ENCODE measurements at regions not wholly inside any gene's neighbourhood (a gene's known extent, or its start where the extent isn't known, plus 50 kb on each side); places are given as distances from the start of the nearest gene placed in this dataset.

DNA sequence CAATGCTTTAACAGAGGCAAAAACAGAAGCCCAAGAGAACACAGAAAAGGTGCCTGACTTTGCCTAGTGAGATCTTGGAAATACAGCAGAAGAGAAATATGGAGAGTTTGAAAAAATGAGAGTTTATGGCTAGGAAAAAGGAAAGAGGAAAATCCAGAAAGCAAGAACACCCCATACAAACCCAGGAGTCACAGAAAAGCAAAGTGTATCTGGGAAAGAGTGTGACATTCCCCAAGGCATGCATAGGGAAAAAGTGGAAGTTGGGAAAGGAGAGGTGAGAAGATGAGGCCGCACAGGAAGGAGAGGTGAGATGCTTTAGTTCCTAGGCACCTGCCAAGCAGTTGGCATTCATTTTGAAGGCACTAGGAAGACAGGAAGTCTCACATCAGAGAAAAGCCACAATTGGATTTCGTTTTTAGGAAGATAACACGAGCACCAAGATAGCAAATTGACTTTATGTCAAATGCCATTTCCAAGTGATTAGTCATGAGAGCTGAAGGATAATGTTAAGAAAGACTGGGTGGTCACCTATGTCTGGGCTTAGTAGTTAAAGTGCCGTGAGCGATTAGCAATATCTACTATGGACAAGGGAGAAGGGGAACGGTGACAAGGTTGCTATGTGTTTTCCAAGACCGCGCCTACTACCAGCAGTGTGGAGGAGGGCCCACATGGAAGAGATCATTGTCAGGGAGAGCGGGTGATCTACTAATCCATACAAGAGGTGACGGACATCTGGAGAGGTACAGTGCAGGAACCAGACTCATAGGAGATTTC lies 224.1 kb upstream of the PARD3B start:
- Histone ChIP-seq H3K9me3 (ENCODE audit: low read length) (no peaks in the 10 kb centered on the region), H3K4me1 (ENCODE audit: insufficient read depth, low read length) (peaks cover 9% of the 10 kb centered on the region; the same call in 1 of the 2 replicates), H3K79me2 (ENCODE audit: insufficient read depth, low read length) (no peaks in the 10 kb centered on the region), H2AFZ (ENCODE audit: low read length) (no peak overlapping the region), H3K4me3 (replicated peaks in 1 of 3; ENCODE audit: insufficient read depth in 1 of 3, low read depth in 2 of 3, low read length in 3 of 3) (no peak overlapping the region), H4K20me1 (ENCODE audit: insufficient read depth, low read length) (no peaks in the 10 kb centered on the region), H3K27me3 (ENCODE audit: control insufficient read depth in 1 of 2, insufficient read depth in 2 of 2, low read length in 2 of 2) (no peaks in the 10 kb centered on the region), H3K9ac (ENCODE audit: insufficient read depth, low read depth, low read length) (no peak overlapping the region), H3K36me3 (replicated peaks in 1 of 2; ENCODE audit: control insufficient read depth in 1 of 2, insufficient read depth in 2 of 2, low read length in 2 of 2) (no peaks in the 10 kb centered on the region), H3K4me2 (ENCODE audit: low read depth, low read length) (no peak overlapping the region), H3K27ac (ENCODE audit: extremely low read length, insufficient read depth, low read length) (no peak overlapping the region)
- no peak for TF ChIP-seq KLF16 (CRISPR knock-in tag; IDR thresholded peaks at IDR 0.05)
- no peak for TF ChIP-seq PAWR (CRISPR knock-in tag; IDR thresholded peaks at IDR 0.05; ENCODE audit: borderline replicate concordance)
- TF ChIP-seq, protein P1, sequence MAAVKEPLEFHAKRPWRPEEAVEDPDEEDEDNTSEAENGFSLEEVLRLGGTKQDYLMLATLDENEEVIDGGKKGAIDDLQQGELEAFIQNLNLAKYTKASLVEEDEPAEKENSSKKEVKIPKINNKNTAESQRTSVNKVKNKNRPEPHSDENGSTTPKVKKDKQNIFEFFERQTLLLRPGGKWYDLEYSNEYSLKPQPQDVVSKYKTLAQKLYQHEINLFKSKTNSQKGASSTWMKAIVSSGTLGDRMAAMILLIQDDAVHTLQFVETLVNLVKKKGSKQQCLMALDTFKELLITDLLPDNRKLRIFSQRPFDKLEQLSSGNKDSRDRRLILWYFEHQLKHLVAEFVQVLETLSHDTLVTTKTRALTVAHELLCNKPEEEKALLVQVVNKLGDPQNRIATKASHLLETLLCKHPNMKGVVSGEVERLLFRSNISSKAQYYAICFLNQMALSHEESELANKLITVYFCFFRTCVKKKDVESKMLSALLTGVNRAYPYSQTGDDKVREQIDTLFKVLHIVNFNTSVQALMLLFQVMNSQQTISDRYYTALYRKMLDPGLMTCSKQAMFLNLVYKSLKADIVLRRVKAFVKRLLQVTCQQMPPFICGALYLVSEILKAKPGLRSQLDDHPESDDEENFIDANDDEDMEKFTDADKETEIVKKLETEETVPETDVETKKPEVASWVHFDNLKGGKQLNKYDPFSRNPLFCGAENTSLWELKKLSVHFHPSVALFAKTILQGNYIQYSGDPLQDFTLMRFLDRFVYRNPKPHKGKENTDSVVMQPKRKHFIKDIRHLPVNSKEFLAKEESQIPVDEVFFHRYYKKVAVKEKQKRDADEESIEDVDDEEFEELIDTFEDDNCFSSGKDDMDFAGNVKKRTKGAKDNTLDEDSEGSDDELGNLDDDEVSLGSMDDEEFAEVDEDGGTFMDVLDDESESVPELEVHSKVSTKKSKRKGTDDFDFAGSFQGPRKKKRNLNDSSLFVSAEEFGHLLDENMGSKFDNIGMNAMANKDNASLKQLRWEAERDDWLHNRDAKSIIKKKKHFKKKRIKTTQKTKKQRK (IDR thresholded peaks at IDR 0.05; ENCODE audit: low read length), result no peak
- no peak for TF ChIP-seq SMC3 (IDR thresholded peaks at IDR 0.05; ENCODE audit: low read length)
- no peak for TF ChIP-seq BORCS8-MEF2B (CRISPR knock-in tag; IDR thresholded peaks at IDR 0.05)
- TF ChIP-seq SOX5 (CRISPR knock-in tag; IDR thresholded peaks at IDR 0.05; ENCODE audit: borderline replicate concordance), result no peak
- no peak for TF ChIP-seq KDM6A (CRISPR knock-in tag; IDR thresholded peaks at IDR 0.05; ENCODE audit: low read depth)
- no peak for TF ChIP-seq ZNF263 (CRISPR knock-in tag; IDR thresholded peaks at IDR 0.05)
- TF ChIP-seq, protein P2, sequence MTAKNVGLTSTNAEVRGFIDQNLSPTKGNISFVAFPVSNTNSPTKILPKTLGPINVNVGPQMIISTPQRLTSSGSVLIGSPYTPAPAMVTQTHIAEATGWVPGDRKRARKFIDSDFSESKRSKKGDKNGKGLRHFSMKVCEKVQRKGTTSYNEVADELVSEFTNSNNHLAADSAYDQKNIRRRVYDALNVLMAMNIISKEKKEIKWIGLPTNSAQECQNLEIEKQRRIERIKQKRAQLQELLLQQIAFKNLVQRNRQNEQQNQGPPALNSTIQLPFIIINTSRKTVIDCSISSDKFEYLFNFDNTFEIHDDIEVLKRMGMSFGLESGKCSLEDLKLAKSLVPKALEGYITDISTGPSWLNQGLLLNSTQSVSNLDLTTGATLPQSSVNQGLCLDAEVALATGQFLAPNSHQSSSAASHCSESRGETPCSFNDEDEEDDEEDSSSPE (CRISPR knock-in tag; IDR thresholded peaks at IDR 0.05), result no peak
- TF ChIP-seq NCOA1 (CRISPR knock-in tag; IDR thresholded peaks at IDR 0.05), result no peak
- no peak for TF ChIP-seq ZNF777 (CRISPR knock-in tag; IDR thresholded peaks at IDR 0.05)
- TF ChIP-seq, protein P3, sequence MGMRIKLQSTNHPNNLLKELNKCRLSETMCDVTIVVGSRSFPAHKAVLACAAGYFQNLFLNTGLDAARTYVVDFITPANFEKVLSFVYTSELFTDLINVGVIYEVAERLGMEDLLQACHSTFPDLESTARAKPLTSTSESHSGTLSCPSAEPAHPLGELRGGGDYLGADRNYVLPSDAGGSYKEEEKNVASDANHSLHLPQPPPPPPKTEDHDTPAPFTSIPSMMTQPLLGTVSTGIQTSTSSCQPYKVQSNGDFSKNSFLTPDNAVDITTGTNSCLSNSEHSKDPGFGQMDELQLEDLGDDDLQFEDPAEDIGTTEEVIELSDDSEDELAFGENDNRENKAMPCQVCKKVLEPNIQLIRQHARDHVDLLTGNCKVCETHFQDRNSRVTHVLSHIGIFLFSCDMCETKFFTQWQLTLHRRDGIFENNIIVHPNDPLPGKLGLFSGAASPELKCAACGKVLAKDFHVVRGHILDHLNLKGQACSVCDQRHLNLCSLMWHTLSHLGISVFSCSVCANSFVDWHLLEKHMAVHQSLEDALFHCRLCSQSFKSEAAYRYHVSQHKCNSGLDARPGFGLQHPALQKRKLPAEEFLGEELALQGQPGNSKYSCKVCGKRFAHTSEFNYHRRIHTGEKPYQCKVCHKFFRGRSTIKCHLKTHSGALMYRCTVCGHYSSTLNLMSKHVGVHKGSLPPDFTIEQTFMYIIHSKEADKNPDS (CRISPR knock-in tag; IDR thresholded peaks at IDR 0.05), result no peak
- TF ChIP-seq SPEN (CRISPR knock-in tag; IDR thresholded peaks at IDR 0.05; ENCODE audit: low read depth), result no peak
- TF ChIP-seq REXO4 (CRISPR knock-in tag; IDR thresholded peaks at IDR 0.05; ENCODE audit: borderline replicate concordance), result no peak
- TF ChIP-seq CBFB (CRISPR knock-in tag; IDR thresholded peaks at IDR 0.05), result no peak
- no peak for TF ChIP-seq MYNN (CRISPR knock-in tag; IDR thresholded peaks at IDR 0.05; ENCODE audit: low read depth)
- DNase-seq (ENCODE audit: low spot score), result no peak
- POLR2A ChIA-PET, result no interaction called here
- CTCF ChIA-PET (ENCODE audit: low intra/inter-chr PET ratio, low total read pairs), result no interaction called here
- no TSS peak for BruUV-seq (replicated peaks)
- no peak for ATAC-seq
- intact Hi-C loops (cut with micrococcal nuclease; ENCODE audit: unreplicated experiment), result no loop called here
- no peak for FAIRE-seq
- in situ Hi-C loops (cut with HindIII; ENCODE audit: extremely low pct_ligation_motif_present, low pct_unique_long_range_greater_than_20kb), result no loop called here
- WGBS (ENCODE audit: low lambda C conversion rate), result 74% methylated on average over 10 of the region's 10 CpGs
